Suprapubic skin (tissue), 4 donors: ENCODE measurements at regions not wholly inside any gene's neighbourhood (a gene's known extent, or its start where the extent isn't known, plus 50 kb on each side); places are given as distances from the start of the nearest gene placed in this dataset.

Source experiments
- DNase-seq, 2 donors: peaks; one replicate each; pipeline ENCODE4 v3.0.0-alpha.2; 2019; ENCODE audit warnings: low spot score in 2 of 2
- H3K27ac ChIP-seq: fragments of 200-600 bp; sonication (generic); one replicate; pipeline ENCODE4 v1.5.1; 2019
- H3K27me3 ChIP-seq: fragments of 200-600 bp; sonication (generic); one replicate; pipeline ENCODE4 v1.5.1; 2019
- H3K36me3 ChIP-seq: fragments of 200-600 bp; sonication (generic); one replicate; pipeline ENCODE4 v1.5.1; 2019
- H3K4me1 ChIP-seq: fragments of 200-600 bp; sonication (generic); one replicate; pipeline ENCODE4 v1.5.1; 2019
- H3K4me3 ChIP-seq: fragments of 200-600 bp; sonication (generic); one replicate; pipeline ENCODE4 v1.5.1; 2019; ENCODE audit warnings: mild to moderate bottlenecking
- H3K9me3 ChIP-seq: fragments of 200-600 bp; sonication (generic); one replicate; pipeline ENCODE4 v1.5.1; 2019
- CTCF ChIP-seq, 2 donors: fragments of 200-600 bp in 1 of 2; fragments of 450-650 bp in 1 of 2; sonication (generic) in 1 of 2; IDR thresholded peaks; one replicate each; pipeline ENCODE4 v1.5.1; 2016 to 2019; ENCODE audit warnings: antibody characterized with exemption in 2 of 2, mild to moderate bottlenecking in 1 of 2, moderate library complexity in 1 of 2
- EP300 ChIP-seq: sonication (generic); formaldehyde crosslinking; IDR thresholded peaks from one replicate; pipeline ENCODE4 v1.6.1; 2017; ENCODE audit warnings: antibody characterized with exemption
- POLR2A ChIP-seq, 2 donors: fragments of 450-650 bp; IDR thresholded peaks; one replicate each; pipeline ENCODE4 v1.6.1; 2017; ENCODE audit warnings: antibody characterized with exemption in 2 of 2, mild to moderate bottlenecking in 2 of 2, moderate library complexity in 2 of 2
- POLR2AphosphoS5 ChIP-seq, 3 donors: sonication (generic); formaldehyde crosslinking; IDR thresholded peaks; one replicate each; pipeline ENCODE4 v1.6.1; 2017; ENCODE audit warnings: antibody characterized with exemption in 3 of 3
- WGBS: methylation state at CpG from one replicate; pipeline ENCODE4 v1.1.5; 2018; 5-methylcytosine and 5-hydroxymethylcytosine counted together

GRCh38 chr2:121072784-121073183, 212.2 kb downstream of the TFCP2L1 start:
- Histone ChIP-seq H3K27me3 (peaks cover 29% of the 10 kb centered on the region), H3K4me3 (no peak overlapping the region), H3K9me3 (no peaks in the 10 kb centered on the region), H3K27ac (no peak overlapping the region), H3K36me3 (no peaks in the 10 kb centered on the region), H3K4me1 (peaks cover 27% of the 10 kb centered on the region)
- 78% methylated on average over 13 of the region's 13 CpGs for WGBS
- TF ChIP-seq POLR2A (IDR thresholded peaks at IDR 0.05): no peak
- TF ChIP-seq EP300: no peak
- no peak for TF ChIP-seq CTCF (IDR thresholded peaks at IDR 0.05)
- no peak for TF ChIP-seq POLR2AphosphoS5 (IDR thresholded peaks at IDR 0.05)
- DNase-seq: no peak

- peaks cover 29% of the 10 kb centered on the region for H3K27me3 ChIP-seq
These were observed 211.4 kb downstream of the TFCP2L1 start for GRCh38 chr2:121073320-121074210.

GRCh38 chr2:121074293-121074932, 210.6 kb downstream of the TFCP2L1 start:
- WGBS: 71% methylated on average over 7 of the region's 11 CpGs

More at GRCh38 chr2:121073320-121074210, 211.4 kb downstream of the TFCP2L1 start:
- H3K36me3 ChIP-seq: no peaks in the 10 kb centered on the region
- no peak overlapping the region for H3K27ac ChIP-seq
- TF ChIP-seq POLR2A (IDR thresholded peaks at IDR 0.05) (no peak), CTCF (IDR thresholded peaks at IDR 0.05) (no peak), EP300 (no peak), POLR2AphosphoS5 (IDR thresholded peaks at IDR 0.05) (no peak)
- peaks cover 27% of the 10 kb centered on the region for H3K4me1 ChIP-seq
- no peak for DNase-seq
- H3K9me3 ChIP-seq: no peaks in the 10 kb centered on the region
- no peak overlapping the region for H3K4me3 ChIP-seq
- 88% methylated on average over 14 of the region's 26 CpGs for WGBS

GRCh38 chr2:121075006-121075551, 209.9 kb downstream of the TFCP2L1 start:
- Histone ChIP-seq H3K36me3 (no peaks in the 10 kb centered on the region), H3K4me3 (peak overlapping the region; percentile 9), H3K27ac (no peak overlapping the region), H3K9me3 (no peaks in the 10 kb centered on the region), H3K4me1 (peaks cover 27% of the 10 kb centered on the region), H3K27me3 (peaks cover 31% of the 10 kb centered on the region)
- no peak for DNase-seq
- 7% methylated on average over 14 of the region's 14 CpGs for WGBS
- TF ChIP-seq POLR2A (IDR thresholded peaks at IDR 0.05) (peak in 1 of 2 donors; percentile 11), EP300 (no peak), CTCF (IDR thresholded peaks at IDR 0.05) (no peak), POLR2AphosphoS5 (IDR thresholded peaks at IDR 0.05) (no peak)

More at GRCh38 chr2:121074293-121074932, 210.6 kb downstream of the TFCP2L1 start:
- Histone ChIP-seq H3K4me1 (peaks cover 27% of the 10 kb centered on the region), H3K27me3 (peaks cover 31% of the 10 kb centered on the region), H3K9me3 (no peaks in the 10 kb centered on the region), H3K27ac (no peak overlapping the region), H3K4me3 (no peak overlapping the region), H3K36me3 (no peaks in the 10 kb centered on the region)
- TF ChIP-seq POLR2AphosphoS5 (IDR thresholded peaks at IDR 0.05) (no peak), POLR2A (IDR thresholded peaks at IDR 0.05) (no peak), CTCF (IDR thresholded peaks at IDR 0.05) (no peak), EP300 (no peak)
- no peak for DNase-seq
